H1 (cell line): ENCODE measurements at regions not wholly inside any gene's neighbourhood (a gene's known extent, or its start where the extent isn't known, plus 50 kb on each side); places are given as distances from the start of the nearest gene placed in this dataset.

Experiments
- CTCF ChIA-PET: fragments of 300-600 bp; sonication (Branson Sonifier 250); formaldehyde crosslinking; loops from one replicate; lab custom pipeline; 2021; ENCODE audit not compliant: partially characterized antibody; lab: Charles Lee
- POLR2A ChIA-PET: fragments of 300-600 bp; sonication (Branson Sonifier 250); formaldehyde crosslinking; loops from one replicate; lab custom pipeline; 2021; ENCODE audit warnings: inconsistent platforms; ENCODE audit not compliant: partially characterized antibody; lab: Charles Lee
- DNase-seq, 2 experiments: peaks; one replicate each; pipeline versions ENCODE4 v3.0.0 to v3.0.0-alpha.2; 2010 to 2022; ENCODE audit warnings: low spot score in 2 of 2, low read depth in 1 of 2, mixed read lengths in 1 of 2
- FAIRE-seq: peaks from 2 replicates; lab custom pipeline; 2011; peaks lifted over from hg19 to GRCh38; lab: Jason Lieb, UNC
- H2AFZ ChIP-seq: 2 replicates; pipeline ENCODE4 v1.8.1; 2012; ENCODE audit warnings: low read length, inconsistent platforms
- H2AK5ac ChIP-seq: 2 replicates; pipeline ENCODE4 v1.6.1; 2013; ENCODE audit warnings: low read depth, low read length
- H2BK120ac ChIP-seq: replicated peaks from 2 replicates; pipeline ENCODE3; 2013; ENCODE audit warnings: low read depth, low read length, inconsistent platforms
- H2BK12ac ChIP-seq: 2 replicates; pipeline ENCODE4 v1.6.1; 2013; ENCODE audit warnings: low read depth, low read length
- H2BK15ac ChIP-seq: 2 replicates; pipeline ENCODE4 v1.6.1; 2013; ENCODE audit warnings: low read length
- H2BK20ac ChIP-seq: 2 replicates; pipeline ENCODE4 v1.6.1; 2013; ENCODE audit warnings: low read length
- H2BK5ac ChIP-seq: 2 replicates; pipeline ENCODE4 v1.6.1; 2013; ENCODE audit warnings: low read depth, low read length
- H3K14ac ChIP-seq: 2 replicates; pipeline ENCODE4 v1.6.1; 2013; ENCODE audit warnings: inconsistent platforms; ENCODE audit not compliant: insufficient read length
- H3K18ac ChIP-seq: 2 replicates; pipeline ENCODE4 v1.6.1; 2013; ENCODE audit warnings: low read length; ENCODE audit errors: extremely low read depth
- H3K23ac ChIP-seq: 2 replicates; pipeline ENCODE4 v1.6.1; 2013; ENCODE audit warnings: inconsistent platforms; ENCODE audit not compliant: insufficient read length
- H3K23me2 ChIP-seq: 2 replicates; pipeline ENCODE4 v1.6.1; 2013; ENCODE audit warnings: low read depth, low read length
- H3K27ac ChIP-seq: 2 replicates; pipeline ENCODE4 v1.6.1; 2011; ENCODE audit warnings: low read depth, low read length, inconsistent platforms
- H3K27me3 ChIP-seq, 4 experiments: replicated peaks in 1 of 4; 1 replicate in 1 of 4; 2 replicates in 3 of 4; pipeline versions ENCODE4 v1.6.1 to v1.8.1; 2011 to 2013; ENCODE audit warnings: low read length in 3 of 4, mild to moderate bottlenecking in 3 of 4, inconsistent platforms in 2 of 4, mixed read lengths in 2 of 4, moderate library complexity in 1 of 4; ENCODE audit not compliant: control insufficient read depth in 3 of 4, insufficient read depth in 3 of 4; ENCODE audit errors: extremely low read depth in 1 of 4
- H3K36me3 ChIP-seq, 4 experiments: 2 replicates each; pipeline versions ENCODE4 v1.6.1 to v1.8.1; 2011 to 2013; ENCODE audit warnings: mild to moderate bottlenecking in 4 of 4, low read length in 3 of 4, moderate library complexity in 2 of 4, control low read depth in 1 of 4, inconsistent platforms in 1 of 4; ENCODE audit not compliant: insufficient read depth in 4 of 4, control insufficient read depth in 2 of 4
- H3K4ac ChIP-seq: replicated peaks from 2 replicates; pipeline ENCODE3; 2013; ENCODE audit warnings: low read length, low read depth, mixed read lengths, inconsistent platforms; ENCODE audit not compliant: insufficient read length
- H3K4me1 ChIP-seq, 4 experiments: replicated peaks in 1 of 4; 1 replicate in 1 of 4; 2 replicates in 3 of 4; pipeline versions ENCODE4 v1.6.1 to v1.8.1; 2011 to 2013; ENCODE audit warnings: low read length in 3 of 4, inconsistent platforms in 2 of 4, mixed read lengths in 1 of 4; ENCODE audit not compliant: insufficient read depth in 4 of 4, control insufficient read depth in 3 of 4
- H3K4me2 ChIP-seq, 2 experiments: 2 replicates each; pipeline versions ENCODE4 v1.6.1 to v1.8.1; 2011 to 2013; ENCODE audit warnings: low read depth in 2 of 2, low read length in 2 of 2, control low read depth in 1 of 2, inconsistent platforms in 1 of 2, mild to moderate bottlenecking in 1 of 2; ENCODE audit not compliant: insufficient read depth in 1 of 2
- H3K4me3 ChIP-seq, 4 experiments: fragments of 200-600, 300-600 bp in 1 of 4; sonication (generic), shearing (Covaris generic), sonication (Bioruptor Twin) in 1 of 4; 2 replicates each; pipeline versions ENCODE4 v1.5.1 to v1.8.1; 2011 to 2016; ENCODE audit warnings: low read length in 4 of 4, low read depth in 3 of 4, control low read depth in 2 of 4, inconsistent platforms in 2 of 4, mild to moderate bottlenecking in 2 of 4, mixed read lengths in 1 of 4, moderate library complexity in 1 of 4; ENCODE audit not compliant: insufficient read depth in 2 of 4; ENCODE audit errors: extremely low read depth in 1 of 4
- H3K56ac ChIP-seq: replicated peaks from 2 replicates; pipeline ENCODE3; 2013; ENCODE audit warnings: low read depth, mild to moderate bottlenecking, mixed read lengths, low read length, inconsistent platforms; ENCODE audit not compliant: insufficient read length
- H3K79me1 ChIP-seq: 2 replicates; pipeline ENCODE4 v1.6.1; 2013; ENCODE audit warnings: low read depth, low read length, control low read depth
- H3K79me2 ChIP-seq, 2 experiments: 2 replicates each; pipeline versions ENCODE4 v1.6.1 to v1.8.1; 2012 to 2013; ENCODE audit warnings: low read length in 2 of 2, mild to moderate bottlenecking in 2 of 2, inconsistent platforms in 1 of 2; ENCODE audit not compliant: insufficient read depth in 2 of 2, control insufficient read depth in 1 of 2
- H3K9ac ChIP-seq, 4 experiments: replicated peaks in 1 of 4; 1 replicate in 1 of 4; 2 replicates in 3 of 4; pipeline versions ENCODE4 v1.6.1 to v1.8.1; 2011 to 2013; ENCODE audit warnings: low read depth in 3 of 4, low read length in 3 of 4, control low read depth in 2 of 4, mild to moderate bottlenecking in 2 of 4, moderate library complexity in 2 of 4, inconsistent platforms in 1 of 4; ENCODE audit errors: extremely low read depth in 1 of 4
- H3K9me3 ChIP-seq, 2 experiments: 2 replicates each; pipeline versions ENCODE4 v1.6.1 to v1.8.1; 2012 to 2013; ENCODE audit warnings: mild to moderate bottlenecking in 2 of 2, moderate library complexity in 2 of 2, control low read depth in 1 of 2, inconsistent platforms in 1 of 2, low read depth in 1 of 2, low read length in 1 of 2, mixed read lengths in 1 of 2; ENCODE audit not compliant: insufficient read depth in 2 of 2
- H4K20me1 ChIP-seq, 2 experiments: replicated peaks in 1 of 2; 2 replicates each; pipeline versions ENCODE3 to v1.8.1; 2011 to 2013; ENCODE audit warnings: inconsistent platforms in 2 of 2, low read length in 2 of 2, mild to moderate bottlenecking in 1 of 2; ENCODE audit not compliant: insufficient read depth in 2 of 2, control insufficient read depth in 1 of 2
- H4K5ac ChIP-seq: 2 replicates; pipeline ENCODE4 v1.6.1; 2013; ENCODE audit warnings: low read length, low read depth, mixed read lengths, inconsistent platforms; ENCODE audit not compliant: insufficient read length
- H4K8ac ChIP-seq: 2 replicates; pipeline ENCODE4 v1.8.0; 2013; ENCODE audit warnings: mild to moderate bottlenecking, moderate library complexity, low read length, inconsistent platforms; ENCODE audit not compliant: insufficient read depth; ENCODE audit errors: extremely low read depth
- H4K91ac ChIP-seq: replicated peaks from 2 replicates; pipeline ENCODE3; 2013; ENCODE audit warnings: low read length, mixed read lengths, inconsistent platforms; ENCODE audit not compliant: insufficient read length
- CBX5 ChIP-seq: fragments of 300-800, 300-1000 bp; sonication (generic); IDR thresholded peaks from 2 replicates; pipeline ENCODE4 v1.7.1; 2016; ENCODE audit warnings: antibody characterized with exemption, low read length, low read depth
- KDM4A ChIP-seq: IDR thresholded peaks from one replicate; pipeline ENCODE4 v1.7.1; 2012; ENCODE audit warnings: low read depth, mild to moderate bottlenecking, moderate library complexity, low read length, inconsistent platforms; ENCODE audit not compliant: severe bottlenecking
- NANOG ChIP-seq: IDR thresholded peaks from 2 replicates; pipeline ENCODE4 v1.6.1; 2011; ENCODE audit warnings: low read length, low read depth, mild to moderate bottlenecking, inconsistent platforms; ENCODE audit not compliant: insufficient read depth, poor library complexity, severe bottlenecking
- POLR2A ChIP-seq, 2 experiments: IDR thresholded peaks; 1 replicate in 1 of 2; 2 replicates in 1 of 2; pipeline ENCODE4 v1.6.1; 2011; ENCODE audit warnings: low read depth in 2 of 2, low read length in 2 of 2, mild to moderate bottlenecking in 2 of 2; ENCODE audit errors: control extremely low read depth in 1 of 2
- RAD21 ChIP-seq, 2 experiments: IDR thresholded peaks in 1 of 2; conservative IDR thresholded peaks in 1 of 2; 2 replicates each; pipeline ENCODE4 v1.6.1; 2011; ENCODE audit warnings: low read depth in 2 of 2, low read length in 2 of 2, improper control_type of control experiment in 1 of 2, inconsistent platforms in 1 of 2, mild to moderate bottlenecking in 1 of 2, moderate library complexity in 1 of 2
- RNF2 ChIP-seq: fragments of 200-900, 300-1000 bp; sonication (generic); IDR thresholded peaks from 2 replicates; pipeline ENCODE4 v1.7.1; 2016; ENCODE audit warnings: borderline replicate concordance, low read depth, mild to moderate bottlenecking, antibody characterized with exemption, low read length; ENCODE audit not compliant: poor library complexity, severe bottlenecking; ENCODE audit errors: missing control alignments
- SAP30 ChIP-seq: fragments of 300-600 bp; sonication (generic); IDR thresholded peaks from 2 replicates; pipeline ENCODE4 v1.7.1; 2012; ENCODE audit warnings: low read length, moderate library complexity, mild to moderate bottlenecking, inconsistent platforms; ENCODE audit not compliant: insufficient read depth, insufficient replicate concordance
- SIN3A ChIP-seq, 2 experiments: IDR thresholded peaks in 1 of 2; conservative IDR thresholded peaks in 1 of 2; 2 replicates each; pipeline ENCODE4 v1.6.1; 2011 to 2012; ENCODE audit warnings: low read length in 2 of 2, improper control_type of control experiment in 1 of 2, low read depth in 1 of 2, mild to moderate bottlenecking in 1 of 2
- SUZ12 ChIP-seq: fragments of 200-600 bp; sonication (generic); IDR thresholded peaks from 2 replicates; pipeline ENCODE4 v1.6.1; 2012; ENCODE audit warnings: mild to moderate bottlenecking, inconsistent platforms, low read length, moderate library complexity, mixed read lengths
- TAF7 ChIP-seq: optimal IDR thresholded peaks from 2 replicates; pipeline ENCODE3; 2011; ENCODE audit warnings: low read depth, mild to moderate bottlenecking, inconsistent platforms, low read length, moderate library complexity, borderline replicate concordance
- WGBS, 2 experiments: shearing (Covaris generic) in 1 of 2; methylation state at CpG; one replicate each; pipeline versions ENCODE4 v1.1.6 to v1.1.7; 2013 to 2015; ENCODE audit warnings: low lambda C conversion rate in 2 of 2, mixed read lengths in 2 of 2, inconsistent platforms in 1 of 2, low coverage in 1 of 2, missing lambda C conversion rate in 1 of 2; ENCODE audit not compliant: insufficient replicate concordance in 2 of 2, insufficient coverage in 1 of 2, insufficient read length in 1 of 2; ENCODE audit errors: extremely low coverage in 1 of 2, missing lambda C conversion rate in 1 of 2; 5-methylcytosine and 5-hydroxymethylcytosine counted together

DNA sequence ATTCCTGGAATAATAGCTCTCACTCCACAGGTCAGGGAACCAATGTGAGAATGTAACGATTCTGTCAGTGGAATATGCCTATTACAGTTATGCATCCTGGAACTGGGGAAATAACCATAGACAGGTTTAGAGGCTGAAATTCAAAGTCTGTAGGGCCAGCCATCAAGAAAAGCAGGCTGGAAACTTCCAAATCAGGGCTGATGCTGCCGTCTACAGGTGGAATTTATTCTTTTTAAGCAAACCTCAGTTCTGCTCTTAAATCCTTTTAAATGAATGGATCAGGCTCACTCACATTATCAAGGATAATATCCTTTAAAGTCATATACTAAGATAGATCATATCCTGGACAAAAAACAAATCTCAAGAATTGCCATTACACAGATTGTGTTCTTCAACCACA, 699.8 kb downstream of the NR2F2 start:
- H2AK5ac ChIP-seq = no peak overlapping the region
- no peaks in the 10 kb centered on the region for H3K36me3 ChIP-seq
- no peak overlapping the region for H2BK15ac ChIP-seq
- H3K79me1 ChIP-seq = no peaks in the 10 kb centered on the region
- H3K18ac ChIP-seq = no peak overlapping the region
- no peak overlapping the region for H2BK5ac ChIP-seq
- no peak for DNase-seq
- H3K4me1 ChIP-seq = no peaks in the 10 kb centered on the region
- H3K9ac ChIP-seq = no peak overlapping the region
- H4K8ac ChIP-seq = no peak overlapping the region
- H3K4me3 ChIP-seq = no peak overlapping the region
- no peak overlapping the region for H2BK12ac ChIP-seq
- no peak overlapping the region for H3K27ac ChIP-seq
- no peak overlapping the region for H4K91ac ChIP-seq
- no peak overlapping the region for H2BK20ac ChIP-seq
- no peaks in the 10 kb centered on the region for H4K20me1 ChIP-seq
- H2AFZ ChIP-seq = no peak overlapping the region
- no peak overlapping the region for H4K5ac ChIP-seq
- no peak overlapping the region for H2BK120ac ChIP-seq
- H3K23ac ChIP-seq = no peak overlapping the region
- no peak overlapping the region for H3K4ac ChIP-seq
- H3K14ac ChIP-seq = no peak overlapping the region
- FAIRE-seq = no peak
- H3K56ac ChIP-seq = no peak overlapping the region
- no peaks in the 10 kb centered on the region for H3K79me2 ChIP-seq
- ChIA-PET POLR2A (no interaction called here), CTCF (interaction anchor here (0.6 to 0.7 kb wide), 3 partner anchors 25 to 204 kb away, joined by 3 to 4 read pairs (median 4); no protein-coding TSS in a partner anchor)
- H3K27me3 ChIP-seq = no peaks in the 10 kb centered on the region
- 87% methylated on average over 2 of the region's 2 CpGs; no CpG with 5 or more reads in 1 of the 2 experiments for WGBS, 2 experiments
- no peaks in the 10 kb centered on the region for H3K9me3 ChIP-seq
- H3K23me2 ChIP-seq = no peaks in the 10 kb centered on the region
- no peak overlapping the region for H3K4me2 ChIP-seq
- TF ChIP-seq KDM4A = no peak
- no peak for TF ChIP-seq CBX5
- no peak for TF ChIP-seq SAP30
- TF ChIP-seq SUZ12 = no peak
- no peak for TF ChIP-seq RNF2
- TF ChIP-seq RAD21 (IDR thresholded peaks at IDR 0.05 in 1 of 2, conservative IDR thresholded peaks at IDR 0.05 in 1 of 2; ENCODE audit: low read depth in 2 of 2, low read length in 2 of 2) = peak; percentile 50 to 57
- TF ChIP-seq SIN3A (conservative IDR thresholded peaks at IDR 0.05 in 1 of 2, IDR thresholded peaks at IDR 0.05 in 1 of 2; ENCODE audit: low read depth in 1 of 2, low read length in 2 of 2) = no peak
- no peak for TF ChIP-seq NANOG
- TF ChIP-seq POLR2A (IDR thresholded peaks at IDR 0.05; ENCODE audit: control extremely low read depth in 1 of 2, low read depth in 2 of 2, low read length in 2 of 2) = no peak
- no peak for TF ChIP-seq TAF7
